ENCODE measurements at regions not wholly inside any gene's neighbourhood (a gene's known extent, or its start where the extent isn't known, plus 50 kb on each side); places are given as distances from the start of the nearest gene placed in this dataset.

DNA sequence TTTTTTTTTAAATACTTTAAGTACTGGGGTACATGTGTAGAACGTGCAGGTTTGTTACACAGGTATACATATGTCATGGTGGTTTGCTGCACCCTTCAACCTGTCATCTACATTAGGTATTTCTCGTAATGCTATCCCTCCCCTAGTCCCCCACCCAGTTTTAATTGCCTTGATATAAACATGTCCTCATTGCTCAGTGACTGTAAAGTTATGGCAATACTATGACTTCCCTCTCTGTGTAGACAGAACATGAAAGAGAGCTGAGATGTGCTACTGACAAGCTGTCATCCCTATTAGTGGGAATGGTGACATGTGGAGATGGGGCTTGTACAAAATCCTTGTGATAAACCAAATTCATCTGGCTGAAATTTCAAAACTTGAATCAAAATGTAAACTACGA lies 449.7 kb upstream of the TRIB2 start:
- no peak for DNase-seq

- DNase-seq = no peak
Measured at GRCh38 chr2:12269041-12269972, 447.4 kb upstream of the TRIB2 start.

DNA sequence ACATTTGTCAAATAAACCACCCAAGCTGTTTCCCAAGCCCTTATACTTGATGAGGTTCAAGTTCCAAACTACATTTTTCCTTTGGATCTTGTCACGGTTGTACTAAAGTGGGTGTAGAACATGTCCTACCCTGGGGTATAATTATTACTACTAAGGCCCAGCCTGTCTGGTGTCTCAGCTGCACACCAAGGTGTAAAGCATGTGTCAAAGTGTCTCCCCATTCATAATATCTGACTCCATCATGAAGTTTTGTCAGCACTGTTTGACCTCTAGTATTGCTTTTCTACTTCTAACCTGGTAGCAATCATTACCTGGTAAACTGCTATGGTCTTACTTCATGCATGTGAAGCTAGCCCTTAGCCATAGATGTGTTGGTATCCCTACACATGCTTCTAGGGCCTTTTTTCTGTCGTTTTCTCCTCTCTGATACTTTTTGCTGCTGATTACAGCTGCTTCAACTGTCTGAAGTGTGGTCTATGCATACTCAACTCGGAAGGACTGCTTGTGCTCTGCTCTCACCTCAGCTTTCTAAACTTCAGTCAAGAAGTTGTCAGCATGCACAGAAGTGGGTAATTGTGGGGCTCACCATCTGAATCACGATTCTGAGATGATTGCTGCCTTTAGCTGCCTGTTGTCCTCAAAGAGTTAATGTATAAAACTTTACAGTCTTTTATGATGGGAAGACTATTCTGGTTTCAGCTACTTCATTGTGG lies 445.7 kb upstream of the TRIB2 start:
- DNase-seq = no peak

DNA sequence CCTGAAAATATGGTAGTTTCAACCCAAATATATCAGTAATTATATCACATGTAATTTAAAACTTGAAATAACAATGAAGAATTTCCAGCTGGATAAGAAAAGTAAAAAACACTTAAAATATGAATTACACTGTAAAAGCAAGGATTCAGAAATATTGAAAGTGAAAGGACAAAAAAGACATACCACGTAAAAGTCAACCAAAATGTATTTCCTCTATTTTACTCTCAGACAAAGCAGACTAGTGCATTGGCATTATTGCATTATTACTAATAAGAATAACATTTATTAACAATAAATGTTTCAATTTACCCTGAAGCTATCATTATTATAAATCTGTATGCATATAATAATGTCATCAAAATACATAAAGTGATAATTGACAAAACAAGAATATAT lies 445.1 kb upstream of the TRIB2 start:
- no peak for DNase-seq

- DNase-seq = no peak
Measured at GRCh38 chr2:12273111-12273510, 443.6 kb upstream of the TRIB2 start.

DNA sequence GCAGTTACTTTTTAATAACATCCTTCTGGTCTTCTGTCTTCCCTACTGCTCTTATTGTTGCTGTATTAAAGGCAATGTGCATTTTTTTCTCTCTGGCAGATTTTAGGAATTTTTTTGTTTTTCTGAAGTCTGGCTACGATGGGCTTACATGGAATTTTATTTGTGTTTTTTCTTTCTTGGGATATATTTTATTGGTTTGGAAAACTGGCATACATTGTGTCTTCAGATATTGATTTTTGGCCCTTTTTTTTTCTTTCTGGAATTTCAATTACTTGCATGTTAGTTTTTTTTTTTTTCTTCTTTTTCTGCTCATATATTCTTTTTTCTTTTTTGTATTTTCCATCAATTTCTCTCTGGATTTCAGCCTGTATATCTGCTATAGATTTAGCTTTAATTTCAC lies 442.1 kb upstream of the TRIB2 start:
- no peak for DNase-seq

GRCh38 chr2:12277241-12278034 lies 439.3 kb upstream of the TRIB2 start:
- DNase-seq = no peak

DNA sequence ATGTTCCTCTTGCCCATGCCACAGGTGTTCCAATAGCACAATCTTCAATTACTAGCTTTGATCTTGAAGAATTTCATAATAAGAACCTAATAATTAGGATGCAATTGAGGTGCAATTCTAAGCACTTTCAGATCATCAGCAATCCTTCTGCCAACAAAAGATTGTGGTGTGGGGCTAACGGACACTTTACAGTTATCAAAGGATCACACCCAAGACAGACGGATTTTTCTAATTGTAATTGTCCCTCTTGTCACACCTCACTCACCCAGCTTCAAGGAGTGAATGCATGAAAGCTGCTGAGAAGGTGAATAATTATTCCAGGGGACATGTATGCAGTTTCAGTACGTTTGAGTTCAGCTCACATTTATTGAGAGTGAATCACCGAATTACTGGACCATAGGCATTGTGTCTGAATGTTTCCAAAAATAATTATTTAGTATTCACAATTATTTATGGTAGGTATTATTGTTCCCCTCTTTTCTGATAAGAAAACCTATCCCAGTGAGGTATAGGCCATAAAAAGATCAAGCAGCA lies 438.5 kb upstream of the TRIB2 start:
- no peak for DNase-seq

DNA sequence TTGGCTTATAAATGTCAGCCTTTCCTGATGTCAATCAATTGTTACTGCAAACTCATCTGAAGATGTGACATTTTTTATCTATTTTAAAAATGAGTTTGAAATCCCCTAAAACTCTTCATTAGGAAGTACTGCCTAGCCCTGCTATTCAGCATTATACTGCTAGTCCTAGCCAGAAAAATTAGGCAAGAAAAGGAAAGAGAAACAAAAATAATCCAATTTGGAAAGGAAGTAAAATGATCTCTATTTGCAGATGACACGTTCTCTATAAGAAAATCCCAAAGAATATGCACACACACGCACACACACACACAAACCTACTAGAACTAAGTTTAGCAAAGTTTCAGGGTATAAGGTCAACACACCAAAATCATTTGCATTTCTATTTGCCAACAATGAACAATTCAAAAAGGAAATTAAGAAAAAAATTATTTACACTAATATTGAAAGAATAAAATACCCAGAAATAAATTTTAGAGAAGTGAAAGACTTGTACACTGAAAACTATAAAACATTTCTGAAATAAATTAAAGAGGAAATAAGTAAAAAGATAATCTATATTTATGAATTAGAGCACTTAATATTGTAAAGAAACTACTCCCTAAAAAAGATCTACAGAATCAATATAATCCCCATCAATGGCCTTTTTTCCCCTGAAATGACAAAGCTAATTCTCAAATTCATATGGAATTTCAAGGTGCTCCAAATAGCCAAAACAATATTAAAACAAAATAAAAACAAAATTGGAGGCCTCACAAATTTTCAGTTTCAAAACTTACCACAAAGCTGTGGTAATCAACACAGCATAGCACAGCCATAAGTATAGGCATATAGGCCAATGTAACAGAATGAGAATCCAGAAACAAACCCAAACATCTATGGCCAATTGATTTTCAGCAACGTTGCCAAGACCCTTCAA lies 433.7 kb upstream of the TRIB2 start:
- no peak for DNase-seq

- no peak for DNase-seq
Measured at GRCh38 chr2:12284037-12284436, 432.7 kb upstream of the TRIB2 start.

DNA sequence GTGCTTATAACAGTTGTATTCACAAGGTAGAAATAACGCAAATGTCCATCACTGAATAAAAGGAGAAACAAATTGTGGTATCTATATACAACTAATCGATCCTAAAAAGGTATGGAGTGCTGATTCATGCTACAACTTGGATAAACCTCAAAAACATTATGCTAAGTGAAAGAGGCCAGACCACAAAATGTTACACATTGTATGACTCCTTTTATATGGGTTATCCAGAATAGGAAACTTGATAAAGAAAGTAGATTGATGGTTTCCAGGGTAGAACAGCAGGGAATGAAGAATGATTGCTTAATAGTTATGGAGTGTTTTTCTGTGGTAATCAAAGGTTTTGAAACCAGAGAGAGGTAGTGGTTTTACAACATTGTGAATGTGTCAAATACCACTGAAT lies 432.2 kb upstream of the TRIB2 start:
- DNase-seq = no peak

GRCh38 chr2:12286347-12286746 lies 430.4 kb upstream of the TRIB2 start:
- DNase-seq = no peak

DNA sequence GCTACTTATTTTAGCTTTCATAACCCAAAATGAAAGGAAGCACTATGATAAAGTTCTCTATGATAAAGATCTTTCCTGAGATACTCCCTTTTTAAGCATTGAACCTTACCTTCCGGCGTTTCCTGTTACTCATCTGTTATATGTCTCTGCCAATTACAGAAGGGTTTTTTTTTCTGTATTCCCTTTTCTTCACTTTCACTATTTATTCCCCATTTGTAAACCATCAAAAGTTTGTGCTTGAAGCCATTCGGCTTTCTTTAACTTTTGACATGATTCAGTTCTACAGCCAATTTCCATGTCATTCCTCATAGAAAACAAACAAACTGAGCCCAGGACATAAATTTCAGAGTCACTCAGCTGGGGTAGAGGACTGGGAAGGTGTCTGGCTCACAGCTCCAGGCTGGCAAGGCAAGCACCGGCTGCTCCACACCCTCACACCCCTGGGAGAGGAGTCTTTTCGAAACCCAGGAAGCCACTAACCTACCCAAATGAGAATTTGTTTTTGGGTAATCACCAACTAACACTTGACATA lies 429.4 kb upstream of the TRIB2 start:
- no peak for DNase-seq

DNA sequence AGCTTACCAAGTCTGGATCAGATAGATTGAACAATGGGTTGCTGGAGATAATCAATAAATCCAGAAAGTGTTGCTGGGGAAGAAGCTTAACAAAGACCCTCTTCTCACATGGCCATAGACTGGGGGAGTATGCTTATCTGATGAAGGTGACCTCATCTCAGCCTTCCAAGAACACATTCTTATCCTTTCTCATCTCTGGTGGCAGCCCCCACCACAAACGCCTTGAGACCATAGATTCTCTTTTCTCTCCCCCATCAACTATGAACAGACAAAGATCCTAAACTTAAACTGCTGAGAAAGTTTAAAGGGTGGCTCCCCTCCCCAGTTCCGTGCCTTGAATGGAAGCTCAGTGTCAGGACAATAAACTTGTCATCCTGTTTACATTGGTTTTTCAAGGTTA lies 428.7 kb upstream of the TRIB2 start:
- DNase-seq = no peak

DNA sequence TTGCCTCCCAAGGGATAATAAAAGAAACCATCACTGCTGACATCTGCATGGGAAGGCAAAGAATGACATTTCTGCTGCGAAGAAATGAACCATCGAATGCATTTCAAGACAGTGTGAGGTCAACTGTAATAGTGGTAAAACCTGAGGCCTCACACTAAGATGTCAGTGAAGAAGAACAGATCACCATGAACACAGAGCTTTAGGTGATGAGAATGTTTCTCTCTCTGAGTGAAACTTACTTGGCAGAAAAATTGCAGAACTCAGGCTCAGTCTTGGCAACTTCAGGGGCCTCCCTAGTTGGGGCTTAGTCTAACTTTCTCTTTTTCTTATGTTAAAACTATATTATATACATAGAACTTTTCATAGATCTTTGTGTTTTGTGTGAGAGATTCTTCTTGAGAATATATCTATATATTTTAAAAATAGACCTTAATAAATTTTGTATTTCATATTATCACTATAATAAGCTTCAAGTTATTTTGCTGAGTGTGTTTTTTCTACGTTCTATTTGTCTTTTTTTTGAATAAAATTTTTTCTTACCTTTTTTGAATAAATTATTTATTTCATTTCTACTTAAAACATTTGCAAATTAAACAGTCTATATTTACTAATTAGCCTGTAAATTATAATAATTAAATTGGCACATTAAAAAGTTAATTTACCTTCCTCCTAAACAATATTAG lies 427.5 kb upstream of the TRIB2 start:
- no peak for DNase-seq

DNA sequence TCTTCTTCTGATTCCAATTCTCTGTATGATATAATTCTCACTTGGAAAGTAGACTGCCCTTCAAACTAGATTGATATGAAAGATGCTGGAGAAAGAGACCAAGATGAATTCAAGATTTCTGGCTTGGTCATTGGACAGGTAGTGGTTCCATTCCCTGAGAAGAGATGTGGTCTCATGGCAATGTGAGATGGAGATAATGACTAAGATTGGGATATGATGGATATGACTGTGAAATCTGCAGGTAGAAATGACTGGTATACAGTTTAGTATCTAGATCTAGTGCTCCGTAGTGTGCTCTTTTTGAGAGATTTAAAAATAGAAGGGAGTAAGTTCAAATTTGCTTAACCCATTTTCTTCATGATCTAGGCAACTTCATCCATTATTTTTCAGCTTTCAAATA lies 425.4 kb upstream of the TRIB2 start:
- DNase-seq = no peak

DNA sequence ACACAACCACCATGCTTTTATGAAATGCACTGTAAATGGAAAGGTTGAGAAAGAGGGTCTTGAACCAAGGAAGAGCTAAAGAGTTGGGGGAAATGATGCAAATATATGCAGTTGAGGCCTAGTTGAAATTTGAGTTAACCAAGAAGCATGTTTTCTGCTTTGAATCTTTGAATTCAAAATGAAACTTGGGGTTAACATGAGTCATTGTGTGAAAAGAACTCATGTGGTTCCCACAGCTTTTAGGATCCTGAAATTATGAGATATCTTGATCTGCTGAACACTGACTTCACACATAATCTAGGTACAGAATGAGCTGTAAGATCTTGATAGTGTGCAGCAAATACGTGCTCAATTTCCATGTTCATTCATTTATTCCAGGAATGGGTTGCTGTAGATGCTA lies 422.9 kb upstream of the TRIB2 start:
- DNase-seq = no peak

GRCh38 chr2:12295856-12296519 lies 420.7 kb upstream of the TRIB2 start:
- DNase-seq = no peak

DNA sequence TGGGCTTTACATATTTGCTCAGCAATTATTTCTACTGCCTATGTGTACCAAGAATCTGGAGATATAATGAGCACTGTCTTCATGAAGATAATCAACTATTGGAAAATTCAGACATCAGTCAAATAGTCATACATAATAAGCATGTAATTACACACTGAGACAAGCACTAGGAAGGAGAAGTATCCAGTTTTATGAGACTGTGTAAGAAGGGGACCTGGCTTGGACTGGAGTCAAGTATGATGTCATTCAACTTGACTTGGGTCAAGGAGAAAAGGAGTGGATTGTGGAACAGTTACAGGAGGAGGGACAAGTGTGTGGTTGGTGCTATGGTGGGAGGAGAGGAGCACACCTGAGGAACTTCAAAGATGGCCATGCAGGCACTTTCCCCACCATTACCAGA lies 419.8 kb upstream of the TRIB2 start:
- DNase-seq = peak; percentile 56

GRCh38 chr2:12298352-12298751 lies 418.4 kb upstream of the TRIB2 start:
- no peak for DNase-seq

- no peak for DNase-seq
Measured at GRCh38 chr2:12299431-12299830, 417.3 kb upstream of the TRIB2 start.

Measured in DMS79 (cell line).